C4-2B (cell line): ENCODE measurements at regions not wholly inside any gene's neighbourhood (a gene's known extent, or its start where the extent isn't known, plus 50 kb on each side); places are given as distances from the start of the nearest gene placed in this dataset.

Experiments
- H3K27ac ChIP-seq: fragments of 450-650 bp; 2 replicates; pipeline ENCODE4 v1.5.1; 2017
- CTCF ChIP-seq: fragments of 450-650 bp; conservative IDR thresholded peaks from 2 replicates; pipeline ENCODE4 v1.5.1; 2017; ENCODE audit warnings: mild to moderate bottlenecking
- ZFX ChIP-seq: fragments of 450-650 bp; IDR thresholded peaks from 2 replicates; pipeline ENCODE4 v1.6.1; 2017

- TF ChIP-seq ZFX (no peak), CTCF (no peak)
- no peak overlapping the region for H3K27ac ChIP-seq
Observed at GRCh38 chr1:234927312-234927970, 201.2 kb downstream of the TOMM20 start.

- no peak for TF ChIP-seq ZFX
- TF ChIP-seq CTCF, result no peak
- peak overlapping the region; percentile 10; the same call in 1 of the 2 replicates for H3K27ac ChIP-seq
Observed at GRCh38 chr1:234926559-234927311, 201.9 kb downstream of the TOMM20 start.

- peak overlapping the region; percentile 10; the same call in 1 of the 2 replicates for H3K27ac ChIP-seq
- TF ChIP-seq ZFX (no peak), CTCF (no peak)
Observed at GRCh38 chr1:234926264-234926558, 202.4 kb downstream of the TOMM20 start.

- TF ChIP-seq CTCF (no peak), ZFX (no peak)
- H3K27ac ChIP-seq, result peak overlapping the region; percentile 10; the same call in 1 of the 2 replicates
Observed at GRCh38 chr1:234925440-234926263, 203.0 kb downstream of the TOMM20 start.

- H3K27ac ChIP-seq, result no peak overlapping the region; the same call in 1 of the 2 replicates
- TF ChIP-seq CTCF (no peak), ZFX (no peak)
Observed at GRCh38 chr1:234924450-234925355, 203.9 kb downstream of the TOMM20 start.

- no peak for TF ChIP-seq CTCF
- no peak for TF ChIP-seq ZFX
- no peak overlapping the region for H3K27ac ChIP-seq
Observed at GRCh38 chr1:234923626-234924025, 205.0 kb downstream of the TOMM20 start.
